ENCODE measurements at regions not wholly inside any gene's neighbourhood (a gene's known extent, or its start where the extent isn't known, plus 50 kb on each side); places are given as distances from the start of the nearest gene placed in this dataset.

DNA sequence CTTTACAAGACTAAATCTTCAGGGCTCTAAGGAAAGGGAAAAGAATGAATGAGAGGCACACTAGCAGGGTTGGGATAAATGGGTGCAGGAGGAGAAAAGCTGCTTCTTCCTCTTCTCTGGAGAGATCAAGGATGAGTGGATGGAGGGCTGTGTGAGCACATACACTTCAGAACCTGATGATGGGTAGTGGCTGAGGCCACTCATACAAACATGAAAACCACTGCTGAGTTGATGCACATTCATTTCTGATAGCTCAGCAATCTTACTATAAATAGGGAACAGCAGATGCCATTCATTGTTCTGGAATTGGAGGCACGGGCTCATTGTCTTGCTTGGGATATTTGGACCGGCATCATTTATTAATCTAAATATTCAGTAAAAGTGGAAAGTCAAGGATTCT, 152.4 kb upstream of the KCTD1 start:
- no peak for DNase-seq (ENCODE audit: low spot score)

DNA sequence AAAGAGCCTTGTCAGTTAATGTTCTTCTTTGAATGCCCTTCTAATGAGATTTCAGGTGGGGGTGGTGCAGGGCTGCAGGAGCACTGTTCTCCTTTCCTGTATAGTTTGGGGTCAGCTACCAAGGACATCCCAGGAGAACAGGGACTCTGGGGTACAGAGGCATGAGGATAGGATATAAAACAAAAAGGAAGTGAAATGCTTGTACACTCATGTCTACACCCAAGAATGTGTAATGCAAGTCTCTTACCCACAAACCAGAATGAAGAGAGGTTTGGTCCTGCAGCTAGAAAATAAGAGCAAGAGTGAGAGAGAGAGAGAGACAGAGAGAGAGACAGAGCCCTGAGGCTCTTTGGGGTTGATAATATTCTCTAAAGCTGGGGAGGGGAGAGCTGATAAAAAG, 151.8 kb upstream of the KCTD1 start:
- DNase-seq (ENCODE audit: low spot score) = no peak

DNA sequence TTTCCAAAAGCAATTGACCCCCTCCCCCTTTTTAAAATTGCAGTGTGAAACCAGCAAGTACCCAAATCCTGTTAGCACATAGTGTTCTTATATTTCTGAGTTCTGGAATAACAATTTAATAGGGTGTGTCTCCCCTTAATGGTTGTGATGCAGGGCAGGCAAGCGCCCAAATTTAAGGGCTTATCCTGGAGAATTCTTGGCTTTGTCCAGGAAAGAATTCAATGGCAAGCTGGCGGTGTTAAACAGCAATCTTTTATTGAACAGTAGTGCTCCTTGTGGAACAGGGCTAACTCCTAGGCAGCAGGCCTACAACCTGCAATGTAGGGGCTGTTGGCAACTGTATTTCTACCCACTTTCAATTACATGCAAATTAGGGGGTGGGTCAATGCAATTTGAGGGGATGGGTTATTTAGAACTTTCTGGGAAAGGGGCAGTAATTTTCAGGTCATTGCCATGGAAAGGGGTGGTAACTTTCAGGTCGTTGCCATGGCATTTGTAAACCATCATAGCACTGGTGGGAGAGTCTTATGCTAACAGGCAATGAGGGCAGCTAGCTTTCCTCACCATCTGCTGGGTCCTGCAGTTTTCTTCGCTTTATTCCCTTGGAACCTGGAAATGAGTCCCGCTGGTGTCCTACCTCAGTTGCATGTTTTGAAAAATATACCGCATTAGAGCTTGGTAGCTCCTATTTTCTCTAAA, 149.0 kb upstream of the KCTD1 start:
- no peak for DNase-seq (ENCODE audit: low spot score)

DNA sequence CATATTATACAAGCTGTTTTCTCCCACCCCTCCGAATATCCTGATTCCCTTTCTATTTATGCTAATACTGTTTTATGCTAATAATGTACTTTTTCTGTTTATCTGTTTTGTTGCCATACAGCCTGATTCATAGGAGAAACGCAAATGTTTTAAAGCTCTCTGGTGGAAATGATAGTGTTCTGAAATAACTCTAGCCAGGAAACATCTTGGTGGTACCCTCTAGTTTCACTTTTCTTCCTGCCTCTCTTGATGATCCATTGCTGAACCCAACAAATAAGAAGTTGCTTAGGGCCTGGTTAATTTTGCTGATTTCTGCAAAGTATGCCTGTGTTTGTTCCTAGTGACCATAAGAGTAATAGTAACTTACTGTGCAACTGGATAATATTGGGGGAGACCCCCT, 148.4 kb upstream of the KCTD1 start:
- no peak for DNase-seq (ENCODE audit: low spot score)

DNA sequence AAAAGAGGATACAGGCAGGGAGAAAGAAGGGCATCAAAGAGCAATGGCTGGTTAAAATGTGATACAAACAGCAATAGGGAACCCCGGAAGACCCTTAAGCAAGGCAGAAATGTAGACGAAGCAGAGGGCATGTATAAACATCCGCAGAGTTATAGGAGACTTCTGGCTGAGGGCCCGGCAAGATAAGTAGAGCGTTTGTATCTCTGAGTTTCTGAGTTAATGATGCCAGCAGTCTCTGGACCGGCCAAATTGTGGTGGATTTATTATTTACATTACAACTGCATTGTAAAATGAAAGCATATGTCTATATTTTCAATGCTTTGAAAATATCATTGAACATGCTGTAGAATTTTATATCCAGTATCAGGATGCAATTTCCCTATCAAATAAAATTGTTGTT, 148.0 kb upstream of the KCTD1 start:
- DNase-seq (ENCODE audit: low spot score) = no peak

DNA sequence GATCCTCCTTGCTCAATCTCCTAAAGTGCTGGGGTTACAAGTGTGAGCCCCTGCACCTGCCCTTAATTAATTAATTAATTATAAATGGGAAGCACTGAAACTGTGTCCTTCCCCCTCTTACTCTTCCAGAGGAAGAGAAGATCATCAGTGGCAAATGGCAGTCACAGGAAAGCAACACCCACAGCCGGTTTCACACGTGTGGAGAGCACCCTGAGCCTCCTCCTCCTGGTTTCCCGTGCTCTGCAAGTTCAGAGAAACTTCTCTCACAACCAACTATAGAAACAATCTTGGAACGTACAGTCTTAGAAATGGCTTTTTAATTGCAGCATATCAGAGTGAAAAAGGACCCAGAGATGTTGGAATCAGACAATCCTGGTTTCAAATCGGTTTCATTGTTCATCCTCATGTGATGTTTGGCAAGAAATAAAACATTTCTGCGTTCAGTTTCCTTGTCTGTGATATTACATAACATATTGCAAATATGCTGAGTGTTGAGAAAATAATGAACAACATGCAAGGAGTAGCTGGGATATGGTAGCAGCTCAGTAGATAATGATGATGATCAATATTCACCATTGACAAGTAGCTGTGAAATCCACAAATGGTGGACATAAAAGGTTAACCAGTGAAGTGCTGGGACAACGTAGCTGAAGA, 141.0 kb upstream of the KCTD1 start:
- DNase-seq (ENCODE audit: low spot score) = no peak

DNA sequence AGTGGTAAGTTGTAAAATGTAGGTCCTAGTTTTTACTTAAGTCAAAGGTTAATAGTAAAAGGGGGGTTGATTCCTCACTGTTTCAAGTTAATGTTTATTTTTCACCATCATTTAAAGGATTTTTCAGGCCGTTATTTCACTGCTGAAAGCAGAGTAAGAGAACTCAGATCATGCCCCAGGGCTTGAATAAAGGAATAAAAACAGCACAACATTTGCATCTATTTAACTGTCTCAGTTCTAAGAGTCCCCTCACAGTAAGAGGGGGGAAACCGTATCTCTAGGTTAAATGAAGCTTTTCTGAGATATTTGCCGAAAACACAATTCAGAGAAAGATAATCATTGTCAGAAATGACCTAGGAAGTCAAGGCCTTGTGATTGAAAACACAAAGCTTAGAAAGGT, 138.2 kb upstream of the KCTD1 start:
- DNase-seq (ENCODE audit: low spot score) = no peak

DNA sequence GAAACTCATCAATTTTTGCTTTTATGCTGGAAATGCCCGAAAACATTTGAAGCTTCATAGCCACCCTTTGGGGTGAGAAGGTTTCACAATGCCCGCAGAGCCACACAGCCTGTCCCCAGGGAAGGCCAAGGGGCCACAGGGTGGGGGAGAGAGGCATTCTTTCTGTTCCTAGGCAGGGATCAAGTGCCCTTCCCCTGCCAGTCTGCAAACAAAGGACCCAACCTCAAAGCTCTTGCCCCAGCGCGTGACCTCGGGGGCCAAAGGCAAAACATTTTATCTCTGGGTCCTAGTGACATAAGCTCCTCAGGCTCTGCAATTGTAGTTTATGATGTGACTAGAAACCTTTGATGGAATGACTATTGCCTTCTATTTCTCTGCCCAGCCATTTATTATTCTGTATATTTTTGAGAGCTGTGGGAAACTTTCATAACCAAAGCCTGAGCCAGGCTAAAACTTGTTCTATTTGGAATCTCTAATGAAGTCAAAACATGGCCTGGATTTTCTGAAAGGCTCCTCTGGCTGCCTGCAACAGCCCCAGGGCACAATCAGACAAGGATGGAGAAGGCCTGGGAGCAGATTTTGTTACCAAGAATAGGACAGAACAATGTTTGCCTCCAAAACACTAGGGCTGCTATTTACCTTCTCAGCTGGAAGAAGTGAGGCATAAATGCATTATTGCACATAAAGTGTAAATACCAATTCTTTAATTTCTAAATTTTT, 137.2 kb upstream of the KCTD1 start:
- DNase-seq (ENCODE audit: low spot score) = no peak

DNA sequence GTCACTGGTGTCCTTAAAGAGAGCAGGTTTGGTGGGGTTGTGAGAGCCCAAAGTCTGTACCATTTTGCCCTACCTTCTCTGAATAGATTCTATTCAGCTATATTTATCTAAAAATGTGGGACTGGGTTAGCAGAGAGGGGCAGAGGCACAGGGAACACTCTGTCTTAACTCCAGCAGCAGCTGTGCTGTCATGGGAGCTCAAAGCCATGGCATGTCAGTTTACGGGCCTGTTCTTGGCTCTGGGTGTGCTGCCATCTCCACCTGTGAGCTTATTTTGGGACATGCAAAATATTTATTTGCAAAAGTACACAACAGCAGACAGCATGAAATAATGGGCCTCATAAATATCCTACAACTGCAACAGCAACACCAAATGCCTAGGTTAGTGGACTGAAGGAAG, 129.6 kb upstream of the KCTD1 start:
- DNase-seq (ENCODE audit: low spot score) = no peak

DNA sequence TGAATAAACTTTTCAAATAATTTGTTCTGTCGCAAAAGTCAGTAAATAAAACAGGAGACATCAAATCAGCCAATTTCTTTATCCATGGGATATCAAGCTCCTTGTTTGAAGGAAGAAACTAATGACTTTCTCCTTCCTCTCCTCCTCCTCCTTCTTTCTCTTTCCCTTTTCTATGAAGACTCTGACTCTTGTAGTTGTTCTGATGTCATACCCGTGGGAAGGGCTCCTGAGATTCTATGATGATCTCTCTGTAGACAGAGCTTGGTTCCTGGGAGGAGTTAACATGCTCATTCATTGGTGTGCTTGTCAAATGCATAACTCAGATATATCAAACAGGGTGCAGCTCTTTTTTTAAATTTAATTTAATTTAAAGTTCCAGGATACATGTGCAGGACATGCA, 118.7 kb upstream of the KCTD1 start:
- no peak for DNase-seq (ENCODE audit: low spot score)

DNA sequence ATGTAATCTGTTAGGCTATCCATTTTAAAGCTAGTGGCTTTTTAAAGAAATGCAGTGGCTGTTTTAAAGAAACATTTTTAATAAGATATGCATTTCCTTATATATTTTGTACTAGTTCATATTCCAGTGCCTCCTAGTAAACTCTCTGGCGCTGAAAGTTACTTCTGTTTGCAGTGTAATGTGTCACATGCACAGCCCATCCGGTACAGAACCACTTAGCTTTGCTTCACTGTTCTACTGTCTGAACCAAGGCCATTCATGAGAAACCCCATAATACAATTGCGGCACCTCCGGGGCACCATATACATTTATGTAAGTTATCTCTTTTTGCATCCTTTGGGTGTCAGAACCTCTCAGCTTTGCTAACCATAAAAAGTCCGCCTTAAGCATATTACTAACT, 114.6 kb upstream of the KCTD1 start:
- no peak for DNase-seq (ENCODE audit: low spot score)

DNA sequence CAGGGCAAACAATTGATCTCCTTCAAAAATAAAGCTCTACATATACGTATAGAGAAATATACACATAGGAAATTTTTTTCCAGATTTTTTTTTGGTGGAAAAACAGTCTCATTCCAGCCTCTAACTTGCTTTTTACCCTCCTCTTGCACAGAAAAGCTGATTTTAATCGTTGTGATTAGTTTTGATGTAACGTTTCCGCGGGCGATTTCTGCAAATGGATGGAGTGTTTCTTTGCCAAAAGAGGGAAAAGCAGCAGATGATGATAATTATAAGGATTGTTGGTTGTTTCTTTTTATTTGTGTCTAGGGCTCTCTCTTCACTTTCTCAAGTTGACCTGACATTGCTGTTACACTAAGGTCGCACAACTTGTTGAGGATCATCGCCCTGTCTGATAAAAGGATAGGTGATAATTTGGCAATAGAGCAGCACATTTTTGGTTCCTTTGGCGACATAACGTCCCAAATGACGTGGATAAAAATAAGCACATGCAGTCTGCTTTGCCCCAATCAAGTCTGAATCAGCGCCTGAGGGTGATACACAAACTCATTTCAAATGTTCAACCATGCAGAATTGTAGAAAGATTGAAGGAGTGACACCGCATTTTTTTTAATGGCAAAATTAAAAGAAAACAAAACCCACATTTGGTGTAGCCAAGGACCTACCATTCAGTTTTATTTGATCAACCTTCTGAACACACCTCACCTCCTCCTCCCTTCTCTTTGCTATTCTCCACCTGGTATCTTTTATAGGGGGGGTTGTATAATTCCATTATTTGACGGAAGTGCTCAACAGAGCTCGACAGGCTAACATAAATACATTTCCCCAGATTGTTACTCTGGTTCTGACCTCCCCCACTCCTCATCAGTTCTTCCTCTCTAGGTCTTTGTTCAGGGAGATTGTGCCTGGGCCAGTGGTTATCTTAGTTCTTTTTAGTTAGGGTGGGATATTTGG, 109.6 kb upstream of the KCTD1 start:
- no peak for DNase-seq (ENCODE audit: low spot score)

DNA sequence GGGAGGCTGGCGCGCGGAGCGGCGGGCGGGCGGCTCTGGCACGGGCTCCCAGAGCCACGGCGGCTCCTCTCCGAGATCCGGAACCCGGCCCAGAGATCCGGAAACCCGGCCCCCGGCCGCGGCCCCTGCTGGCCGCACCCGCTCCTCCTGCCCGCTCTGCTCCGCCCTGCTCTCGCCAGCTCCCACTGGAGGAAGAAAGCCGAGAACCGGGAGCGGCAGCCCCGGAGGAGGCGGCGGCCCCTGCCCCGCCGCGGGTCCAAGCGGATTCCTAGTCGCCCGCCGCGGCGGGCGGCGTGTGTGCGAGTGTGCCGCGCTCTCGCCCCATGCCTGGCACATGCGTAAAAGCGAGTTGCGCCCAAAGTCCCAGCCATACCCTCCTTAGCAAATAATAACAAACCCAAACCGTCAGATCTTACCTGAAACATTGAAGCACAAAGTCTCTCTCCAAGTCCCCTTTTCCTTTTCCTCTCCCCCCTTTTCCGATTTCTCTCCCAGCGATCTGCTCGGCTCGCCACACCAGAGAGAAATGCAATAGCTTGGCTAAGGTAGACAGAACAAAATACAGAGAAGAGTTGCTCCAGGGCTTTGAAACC, 108.7 kb upstream of the KCTD1 start:
- DNase-seq (ENCODE audit: low spot score) = peak; percentile 93

DNA sequence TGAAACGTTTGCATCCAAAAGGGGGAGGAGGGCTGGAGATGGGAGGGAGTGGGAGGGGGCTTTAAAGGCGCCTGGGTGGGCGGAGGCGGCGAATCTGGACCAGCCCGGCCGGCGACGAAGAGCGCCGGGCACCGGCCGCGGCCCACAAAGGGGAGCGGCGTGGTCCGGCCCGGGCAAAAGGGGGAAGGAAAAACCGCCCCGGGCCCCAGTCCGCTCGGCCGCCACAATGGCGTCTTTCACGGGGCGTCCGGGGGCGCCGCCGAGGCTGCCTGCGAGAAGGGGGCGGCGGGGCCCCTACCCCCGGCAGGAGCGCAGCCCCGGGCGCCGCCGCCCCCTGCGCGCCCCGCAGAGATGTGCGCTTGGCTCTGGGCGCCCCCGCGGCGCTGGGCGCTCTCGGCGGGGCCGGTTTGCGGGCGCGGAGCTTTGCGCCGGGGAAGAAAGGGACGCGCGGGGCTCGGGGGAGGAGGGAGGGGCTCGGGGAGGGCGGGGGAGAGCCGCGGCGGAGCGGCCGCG, 108.1 kb upstream of the KCTD1 start:
- peak; percentile 36 for DNase-seq (ENCODE audit: low spot score)

DNA sequence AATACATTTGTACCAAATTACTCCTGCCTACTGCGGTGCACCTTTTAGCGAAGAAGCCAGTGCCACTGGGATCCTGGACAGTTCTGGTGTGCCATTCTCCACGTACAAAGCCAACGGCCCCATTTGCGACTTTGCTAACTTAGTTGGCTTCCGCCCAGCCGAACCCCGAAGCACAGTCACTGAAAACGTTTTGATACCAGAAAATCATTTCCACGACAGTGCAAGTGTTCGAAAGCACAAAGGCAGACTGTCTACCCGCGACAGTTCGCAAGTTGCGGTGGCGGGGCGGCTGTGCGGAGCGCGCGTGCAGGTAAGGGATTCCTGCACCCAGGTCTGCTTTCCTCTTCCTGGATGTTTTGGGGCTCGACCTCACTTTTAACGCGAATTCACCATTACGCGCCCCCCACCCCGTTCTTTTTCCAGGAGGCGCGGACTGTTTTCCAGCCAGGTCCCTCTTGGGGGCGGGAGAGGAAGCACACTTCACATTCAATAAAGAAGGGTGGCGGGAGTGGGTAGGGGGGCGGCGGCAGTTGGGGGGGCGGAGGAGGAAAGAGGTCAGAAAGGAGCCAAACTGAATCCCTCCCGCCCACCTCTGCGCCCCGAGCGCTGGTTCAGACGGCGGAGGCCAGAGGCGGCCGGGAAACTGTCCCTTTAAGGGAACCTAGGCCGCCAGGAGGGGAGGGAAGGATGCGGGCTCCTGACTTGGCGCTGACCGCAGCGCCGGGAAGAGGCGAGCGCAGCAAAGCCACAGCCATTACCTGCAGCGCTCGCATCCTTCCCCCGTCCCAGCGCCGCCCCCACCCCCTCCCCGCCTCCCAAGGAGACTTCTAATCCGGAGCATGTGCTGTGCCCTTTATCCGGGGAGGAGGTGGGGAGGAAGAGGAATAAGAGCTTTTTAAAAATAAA, 107.4 kb upstream of the KCTD1 start:
- DNase-seq (ENCODE audit: low spot score) = peak; percentile 78

DNA sequence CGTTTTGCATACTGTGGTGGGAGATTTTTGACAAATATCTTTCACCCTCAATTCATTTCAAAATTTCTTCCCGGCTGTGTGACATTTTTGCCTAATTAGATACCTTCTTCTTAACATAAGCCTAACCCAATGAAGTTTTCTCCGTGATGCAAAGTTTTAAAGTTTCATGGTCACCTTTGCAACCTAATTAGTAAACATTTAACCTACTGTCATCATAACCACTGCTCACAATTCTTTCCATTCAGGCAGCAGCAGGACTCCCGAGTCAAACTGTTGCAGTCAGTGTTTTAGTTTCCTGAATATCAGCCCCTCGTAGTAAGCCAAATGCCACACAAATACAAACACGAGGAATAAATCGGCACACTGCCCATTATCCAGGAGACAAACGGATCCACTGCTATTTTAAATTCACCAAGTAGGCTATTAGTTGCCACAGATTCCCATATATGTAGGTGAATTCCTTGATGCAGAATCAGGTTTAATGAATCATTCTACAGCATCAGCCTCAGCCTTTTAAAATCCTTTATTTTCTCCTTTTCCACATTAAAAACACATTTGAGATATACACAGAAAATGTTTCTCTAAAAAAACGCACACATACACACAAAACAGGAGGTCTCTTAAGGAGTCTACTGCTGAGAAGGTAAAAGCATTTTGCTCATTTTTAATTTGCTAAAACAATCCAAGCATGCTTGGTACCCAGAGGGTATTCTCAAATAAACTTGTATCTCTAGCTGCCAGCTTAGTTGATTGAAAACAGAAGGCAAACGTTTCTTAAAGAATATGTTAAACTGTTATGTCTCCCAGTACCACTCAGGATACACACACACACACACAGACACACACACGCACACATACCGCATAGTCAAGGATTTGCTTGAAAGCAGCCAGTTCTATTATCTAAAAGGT, 106.5 kb upstream of the KCTD1 start:
- DNase-seq (ENCODE audit: low spot score) = no peak

DNA sequence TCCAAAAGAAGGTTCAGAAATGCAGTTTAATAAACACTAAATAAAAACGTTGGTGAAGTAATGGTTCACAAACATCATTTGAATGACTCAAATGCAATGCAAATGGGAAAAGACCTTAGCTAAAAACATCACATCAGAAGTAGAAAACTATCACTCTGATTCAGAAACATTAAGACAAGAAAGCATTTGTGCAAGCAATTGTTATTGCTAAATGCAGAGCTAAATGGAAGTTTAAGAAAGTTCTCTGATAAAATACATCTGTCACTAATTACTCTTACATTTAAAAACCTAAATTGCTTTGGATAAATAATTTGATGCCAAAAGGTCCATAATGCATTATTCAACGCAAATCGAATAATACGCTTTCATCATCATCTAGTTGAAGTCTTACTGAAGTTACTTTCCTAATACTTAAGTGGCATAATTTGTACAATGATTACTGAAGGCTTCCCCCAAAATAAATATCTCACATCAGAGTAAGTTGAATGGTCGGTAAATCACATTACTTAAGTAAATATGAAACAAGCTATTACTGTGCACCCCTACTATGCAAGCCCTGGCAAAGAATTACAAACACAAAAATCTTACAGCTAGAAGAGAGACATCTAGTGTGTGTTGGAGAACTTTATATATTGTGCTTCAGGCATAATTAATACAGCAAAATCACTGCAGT, 105.7 kb upstream of the KCTD1 start:
- DNase-seq (ENCODE audit: low spot score) = no peak

DNA sequence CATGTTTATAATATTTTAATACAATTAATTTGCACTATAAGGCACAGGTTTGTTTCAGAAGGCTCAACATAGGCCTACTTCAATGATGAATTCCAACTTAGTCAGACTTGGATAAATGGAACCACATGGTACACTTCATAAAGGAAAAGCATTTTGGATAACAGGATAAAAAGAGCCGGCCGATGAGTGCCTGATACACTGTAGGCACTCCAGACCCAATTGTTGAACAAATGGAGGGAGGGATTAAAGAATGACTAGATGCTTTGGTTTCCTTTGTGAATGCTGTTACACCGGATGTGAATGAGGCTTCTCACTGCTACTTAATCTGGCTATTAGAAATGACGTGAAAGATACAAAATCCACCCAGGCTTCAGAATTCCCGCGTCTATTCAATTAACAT, 104.1 kb upstream of the KCTD1 start:
- no peak for DNase-seq (ENCODE audit: low spot score)
